ENCODE measurements at regions not wholly inside any gene's neighbourhood (a gene's known extent, or its start where the extent isn't known, plus 50 kb on each side); places are given as distances from the start of the nearest gene placed in this dataset.

GRCh38 chr10:123563994-123564393 is 102.2 kb upstream of the GPR26 start:
- Histone ChIP-seq H3K9ac (ENCODE audit: low read depth, low read length, poor library complexity, severe bottlenecking) (no peak overlapping the region), H3K4me2 (ENCODE audit: low read depth, low read length, poor library complexity, severe bottlenecking) (no peak overlapping the region), H3K79me2 (ENCODE audit: insufficient read depth, low read length) (no peaks in the 10 kb centered on the region), H3K4me3 (ENCODE audit: low read length, poor library complexity, severe bottlenecking) (no peak overlapping the region), H3K27me3 (ENCODE audit: insufficient read depth, low read length, poor library complexity, severe bottlenecking) (no peaks in the 10 kb centered on the region), H3K4me1 (ENCODE audit: insufficient read depth, low read length, poor library complexity, severe bottlenecking) (no peaks in the 10 kb centered on the region), H3K9me3 (ENCODE audit: insufficient read depth, low read depth, low read length) (no peaks in the 10 kb centered on the region; the same call in 1 of the 2 replicates), H2AFZ (ENCODE audit: low read length) (no peak overlapping the region), H4K20me1 (ENCODE audit: insufficient read depth, low read length, poor library complexity, severe bottlenecking) (no peaks in the 10 kb centered on the region), H3K36me3 (ENCODE audit: insufficient read depth, low read length) (no peaks in the 10 kb centered on the region), H3F3A (ENCODE audit: low read depth) (no peaks in the 10 kb centered on the region), H3K9me2 (replicated peaks; ENCODE audit: low read depth, low read length) (no peaks in the 10 kb centered on the region)
- no peak for TF ChIP-seq CTCF (conservative IDR thresholded peaks at IDR 0.05; ENCODE audit: low read length)
- no peak for TF ChIP-seq EZH2phosphoT487 (IDR thresholded peaks at IDR 0.05; ENCODE audit: borderline replicate concordance)

- no peaks in the 10 kb centered on the region for H4K20me1 ChIP-seq (ENCODE audit: insufficient read depth, low read length, poor library complexity, severe bottlenecking)
- H3K9me3 ChIP-seq (ENCODE audit: insufficient read depth, low read depth, low read length), result no peaks in the 10 kb centered on the region; the same call in 1 of the 2 replicates
- no peak overlapping the region for H3K4me2 ChIP-seq (ENCODE audit: low read depth, low read length, poor library complexity, severe bottlenecking)
- no peak for TF ChIP-seq CTCF (conservative IDR thresholded peaks at IDR 0.05; ENCODE audit: low read length)
- no peak for TF ChIP-seq EZH2phosphoT487 (IDR thresholded peaks at IDR 0.05; ENCODE audit: borderline replicate concordance)
- H3K36me3 ChIP-seq (ENCODE audit: insufficient read depth, low read length), result no peaks in the 10 kb centered on the region
- H3K4me3 ChIP-seq (ENCODE audit: low read length, poor library complexity, severe bottlenecking), result no peak overlapping the region
- H3K27me3 ChIP-seq (ENCODE audit: insufficient read depth, low read length, poor library complexity, severe bottlenecking), result no peaks in the 10 kb centered on the region
- H3F3A ChIP-seq (ENCODE audit: low read depth), result no peaks in the 10 kb centered on the region
- H3K9ac ChIP-seq (ENCODE audit: low read depth, low read length, poor library complexity, severe bottlenecking), result no peak overlapping the region
- no peaks in the 10 kb centered on the region for H3K9me2 ChIP-seq (replicated peaks; ENCODE audit: low read depth, low read length)
- no peak overlapping the region for H2AFZ ChIP-seq (ENCODE audit: low read length)
- no peaks in the 10 kb centered on the region for H3K79me2 ChIP-seq (ENCODE audit: insufficient read depth, low read length)
- no peaks in the 10 kb centered on the region for H3K4me1 ChIP-seq (ENCODE audit: insufficient read depth, low read length, poor library complexity, severe bottlenecking)
These were observed 101.5 kb upstream of the GPR26 start for GRCh38 chr10:123564631-123565030.

GRCh38 chr10:123565691-123566660 is 100.2 kb upstream of the GPR26 start:
- H3K4me1 ChIP-seq (ENCODE audit: insufficient read depth, low read length, poor library complexity, severe bottlenecking), result no peaks in the 10 kb centered on the region
- no peak overlapping the region for H3K4me2 ChIP-seq (ENCODE audit: low read depth, low read length, poor library complexity, severe bottlenecking)
- H3K27me3 ChIP-seq (ENCODE audit: insufficient read depth, low read length, poor library complexity, severe bottlenecking), result no peaks in the 10 kb centered on the region
- no peaks in the 10 kb centered on the region for H3K79me2 ChIP-seq (ENCODE audit: insufficient read depth, low read length)
- no peak for TF ChIP-seq CTCF (conservative IDR thresholded peaks at IDR 0.05; ENCODE audit: low read length)
- no peak for TF ChIP-seq EZH2phosphoT487 (IDR thresholded peaks at IDR 0.05; ENCODE audit: borderline replicate concordance)
- H3K9me2 ChIP-seq (replicated peaks; ENCODE audit: low read depth, low read length), result no peaks in the 10 kb centered on the region
- H3K4me3 ChIP-seq (ENCODE audit: low read length, poor library complexity, severe bottlenecking), result no peak overlapping the region
- H3K9ac ChIP-seq (ENCODE audit: low read depth, low read length, poor library complexity, severe bottlenecking), result no peak overlapping the region
- H3K36me3 ChIP-seq (ENCODE audit: insufficient read depth, low read length), result no peaks in the 10 kb centered on the region
- H2AFZ ChIP-seq (ENCODE audit: low read length), result no peak overlapping the region
- H4K20me1 ChIP-seq (ENCODE audit: insufficient read depth, low read length, poor library complexity, severe bottlenecking), result no peaks in the 10 kb centered on the region
- no peaks in the 10 kb centered on the region; the same call in 1 of the 2 replicates for H3K9me3 ChIP-seq (ENCODE audit: insufficient read depth, low read depth, low read length)
- no peaks in the 10 kb centered on the region for H3F3A ChIP-seq (ENCODE audit: low read depth)
